GM18870 (cell line): ENCODE measurements at regions not wholly inside any gene's neighbourhood (a gene's known extent, or its start where the extent isn't known, plus 50 kb on each side); places are given as distances from the start of the nearest gene placed in this dataset.
"Not testable (repeated sequence)": the region's sequence is repeated elsewhere in the genome, so short reads cannot be mapped to it uniquely, and the experiment has no call there.

Experiments
- ATAC-seq: cut with Tn5 transposase; IDR thresholded peaks from one replicate; pipeline ENCODE4 v1.9.1; 2021; ENCODE audit warnings: moderate library complexity; ENCODE audit not compliant: unreplicated experiment

DNA sequence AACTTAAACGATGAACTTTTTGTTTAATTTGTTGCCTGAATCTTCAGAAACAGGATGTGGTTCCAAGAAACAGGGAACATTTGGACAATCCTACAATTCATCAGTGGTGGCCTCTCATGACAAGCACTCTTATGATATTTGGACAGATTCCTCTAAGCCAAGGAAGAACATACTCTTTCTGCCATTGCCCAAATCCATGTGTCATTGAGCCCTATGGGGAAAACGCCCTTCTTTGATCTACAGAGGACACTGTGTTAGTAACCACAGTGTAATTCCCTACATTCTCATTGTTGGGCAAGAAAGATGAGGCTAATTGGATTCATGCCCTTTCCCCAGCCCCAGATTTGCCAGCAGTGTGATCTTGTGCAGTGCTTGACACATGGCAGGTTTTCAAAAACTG is 167.7 kb upstream of the PTCH1 start:
- ATAC-seq: no peak

DNA sequence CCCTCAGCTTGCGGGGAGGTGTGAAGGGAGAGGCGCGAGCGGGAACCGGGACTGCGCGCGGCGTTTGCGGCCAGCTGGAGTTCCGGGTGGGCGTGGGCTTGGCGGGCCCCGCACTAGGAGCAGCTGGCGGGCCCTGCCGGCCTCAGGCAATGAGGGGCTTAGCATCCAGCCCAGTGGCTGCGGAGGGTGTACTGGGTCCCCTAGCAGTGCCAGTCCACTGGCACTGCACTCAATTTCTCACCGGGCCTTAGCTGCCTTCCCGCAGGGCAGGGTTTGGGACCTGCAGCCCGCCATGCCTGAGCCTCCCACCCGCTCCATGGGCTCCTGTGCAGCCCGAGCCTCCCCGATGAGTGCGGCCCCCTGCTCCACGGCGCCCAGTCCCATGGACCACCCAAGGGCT is 163.5 kb upstream of the PTCH1 start:
- not testable (repeated sequence) for ATAC-seq

DNA sequence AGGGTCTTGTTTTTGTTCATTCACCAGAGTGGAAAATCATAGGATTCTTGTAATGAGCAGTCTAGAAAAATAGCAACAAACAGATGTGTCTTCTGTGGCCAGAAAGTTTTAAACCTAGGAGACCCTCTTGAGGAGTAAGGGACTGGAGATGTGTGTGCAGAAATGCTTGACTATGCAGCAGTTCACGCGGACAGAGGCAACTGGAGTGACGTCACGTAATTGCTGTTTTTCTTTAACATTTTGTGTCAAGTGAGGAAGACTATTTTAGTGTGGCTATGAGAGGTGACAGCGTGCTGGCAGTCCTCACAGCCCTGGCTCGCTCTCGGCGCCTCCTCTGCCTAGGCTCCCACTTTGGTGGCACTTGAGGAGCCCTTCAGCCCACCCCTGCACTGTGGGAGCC is 163.1 kb upstream of the PTCH1 start:
- ATAC-seq: no peak

DNA sequence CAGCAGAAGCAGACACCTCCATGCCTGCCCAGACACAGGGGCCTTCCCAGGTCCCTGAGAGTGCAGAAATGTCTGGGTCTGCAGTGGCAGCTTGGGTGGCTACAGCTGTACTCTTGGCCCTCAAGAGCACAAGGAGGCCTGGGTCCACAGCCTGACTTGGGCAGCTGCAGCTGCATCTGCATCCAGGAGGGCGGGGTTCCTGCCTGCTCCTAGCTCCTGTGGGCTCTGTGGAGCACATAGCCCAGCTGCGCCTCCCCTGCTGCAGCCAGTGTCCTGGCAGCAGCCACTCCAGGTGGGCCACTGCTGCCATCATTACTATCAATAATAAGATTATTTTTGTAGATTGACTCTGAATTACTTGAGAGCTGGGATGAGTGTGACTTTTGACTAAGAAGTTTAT is 162.0 kb upstream of the PTCH1 start:
- ATAC-seq: no peak

DNA sequence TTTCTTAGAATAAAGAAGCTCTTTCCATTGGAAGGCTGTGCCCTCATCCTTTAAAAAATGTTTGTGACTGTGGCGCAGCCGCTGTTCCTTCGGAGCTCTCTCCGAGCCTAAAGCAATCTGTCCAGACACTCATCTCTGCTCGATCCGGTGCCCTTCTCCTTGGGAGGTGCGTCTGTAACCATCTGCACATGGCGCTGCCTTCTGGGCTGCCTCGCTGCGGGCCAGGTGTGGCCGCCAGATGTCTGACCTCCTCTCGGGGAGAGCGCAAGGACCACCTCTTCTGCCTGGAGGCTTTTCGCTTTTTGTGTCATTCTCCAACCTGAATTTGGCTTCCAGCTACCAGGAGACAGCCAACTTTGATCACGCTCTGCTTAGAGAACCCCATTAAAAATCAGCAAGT is 153.4 kb upstream of the PTCH1 start:
- no peak for ATAC-seq

DNA sequence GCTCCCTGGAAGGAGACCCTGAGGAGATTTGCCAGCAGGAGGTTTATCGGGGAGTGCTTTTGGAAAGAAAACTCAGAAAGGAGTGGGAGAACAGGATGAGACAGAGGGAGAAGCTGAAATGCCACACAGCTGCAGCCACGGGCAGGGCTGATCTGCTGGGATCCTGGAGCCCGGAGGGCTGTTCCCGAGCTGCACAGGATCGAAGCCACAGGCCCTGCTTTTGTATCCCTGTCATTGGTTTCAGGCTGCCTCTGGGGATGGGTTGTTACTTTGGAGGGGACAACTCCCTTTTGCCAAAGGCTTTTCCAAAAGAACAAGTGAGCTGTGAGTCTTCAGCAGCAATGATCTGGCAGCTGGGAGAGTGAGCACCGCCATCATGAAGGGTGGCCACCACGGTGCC is 152.5 kb upstream of the PTCH1 start:
- no peak for ATAC-seq

DNA sequence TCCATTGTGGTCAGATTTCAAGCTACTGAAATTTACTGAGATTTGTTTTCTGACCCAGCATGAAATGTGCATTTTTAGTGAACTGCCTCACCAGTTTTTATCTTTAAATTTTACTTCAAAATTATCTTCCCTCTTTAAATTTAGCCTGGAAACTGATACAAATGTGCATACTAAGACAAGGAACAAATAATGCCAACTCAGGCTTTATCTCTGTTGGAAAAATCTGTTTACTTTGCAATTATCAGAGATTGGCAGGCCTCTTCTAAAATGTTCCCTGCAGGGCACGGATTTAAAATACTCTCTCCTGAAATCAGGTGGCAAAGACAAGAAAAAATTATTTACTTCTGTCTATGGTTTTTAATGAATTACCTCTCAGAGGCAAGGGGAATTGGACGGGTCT is 151.0 kb upstream of the PTCH1 start:
- no peak for ATAC-seq

DNA sequence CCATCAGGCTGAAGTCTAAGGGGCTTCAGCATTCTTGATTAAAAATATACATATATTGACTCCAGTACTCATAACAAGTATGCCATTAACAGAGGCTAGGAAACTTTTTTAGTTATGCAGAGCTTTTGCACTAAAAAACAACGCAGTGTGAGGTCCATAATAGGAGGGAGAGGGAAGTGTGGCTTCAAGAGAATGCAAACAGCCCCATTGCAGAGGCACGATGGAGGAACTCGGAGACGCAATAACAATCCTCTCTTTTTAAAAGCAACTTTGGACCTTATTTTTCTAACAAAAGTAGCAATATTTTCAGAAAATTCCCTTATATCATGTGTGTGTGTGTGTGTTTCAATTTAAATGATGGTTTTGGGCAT is 150.0 kb upstream of the PTCH1 start:
- no peak for ATAC-seq

DNA sequence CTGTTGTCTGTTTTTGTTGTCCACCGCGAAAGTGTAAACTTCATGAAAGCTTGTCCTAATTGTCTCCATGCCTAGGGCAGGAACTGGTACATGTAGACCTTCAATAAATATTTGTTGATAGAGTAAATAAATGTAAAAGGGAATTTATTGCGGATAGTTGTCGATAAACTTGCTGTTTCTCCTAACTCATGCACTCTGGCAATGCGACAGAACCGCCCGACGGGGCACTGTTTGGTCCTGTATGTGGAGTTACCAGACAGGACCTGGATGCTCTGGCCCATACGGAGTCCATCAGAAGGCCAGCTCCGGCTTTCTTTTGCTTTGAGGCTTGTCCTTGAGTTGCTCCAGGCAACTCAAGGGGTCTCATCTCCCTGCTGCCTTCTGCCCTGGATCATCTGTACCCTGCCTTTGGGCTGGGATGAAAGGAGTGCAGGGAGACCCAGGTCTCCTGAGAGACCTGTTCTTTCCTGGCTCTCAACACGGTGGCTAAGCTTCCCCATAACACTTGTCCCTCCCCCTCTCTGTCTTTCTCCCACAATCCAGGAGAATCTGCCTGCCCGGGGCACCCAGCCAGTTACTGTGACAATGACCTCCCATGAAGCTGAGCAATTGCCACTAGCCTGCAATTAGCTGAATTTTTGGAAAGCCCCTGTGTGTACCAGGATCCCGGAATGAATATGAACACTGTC is 149.5 kb upstream of the PTCH1 start:
- no peak for ATAC-seq

DNA sequence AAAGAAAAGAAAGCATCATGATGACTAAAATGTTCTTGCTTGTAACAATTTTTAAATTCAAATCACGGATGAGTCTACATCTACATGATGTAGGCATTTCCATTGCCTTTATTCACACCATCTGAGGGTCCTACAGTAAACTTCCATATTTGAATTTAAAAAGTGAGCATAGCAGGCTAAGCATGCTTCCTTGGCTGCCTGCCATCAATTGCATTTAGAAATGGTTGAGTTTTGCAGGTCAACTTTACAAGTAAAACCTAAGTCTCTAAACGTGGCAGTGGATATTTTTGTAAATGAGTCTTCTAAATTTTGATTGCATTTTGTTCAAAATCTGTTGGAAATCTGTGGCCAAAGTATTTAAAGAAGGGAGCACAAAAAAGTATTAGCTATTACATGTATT is 136.5 kb upstream of the PTCH1 start:
- ATAC-seq: no peak

DNA sequence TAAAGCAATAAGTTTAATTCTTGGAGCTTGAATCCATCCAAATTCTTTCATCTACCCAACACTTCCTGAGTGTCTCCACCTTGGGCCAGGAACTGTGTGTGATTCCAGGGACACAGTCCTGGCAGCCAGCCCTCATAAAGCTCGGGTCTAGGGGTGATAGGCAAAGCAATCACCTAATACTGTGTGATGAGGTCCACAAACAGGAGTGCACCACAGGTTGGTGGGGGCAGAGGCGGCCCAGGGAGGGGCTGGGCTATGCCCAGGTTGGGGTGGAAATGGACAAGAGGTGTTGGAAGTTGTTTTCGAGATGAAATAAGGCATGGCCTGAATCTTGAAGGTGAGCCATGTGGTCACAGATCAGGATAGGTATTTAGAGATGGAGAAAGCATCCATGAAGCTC is 133.9 kb upstream of the PTCH1 start:
- ATAC-seq: no peak

DNA sequence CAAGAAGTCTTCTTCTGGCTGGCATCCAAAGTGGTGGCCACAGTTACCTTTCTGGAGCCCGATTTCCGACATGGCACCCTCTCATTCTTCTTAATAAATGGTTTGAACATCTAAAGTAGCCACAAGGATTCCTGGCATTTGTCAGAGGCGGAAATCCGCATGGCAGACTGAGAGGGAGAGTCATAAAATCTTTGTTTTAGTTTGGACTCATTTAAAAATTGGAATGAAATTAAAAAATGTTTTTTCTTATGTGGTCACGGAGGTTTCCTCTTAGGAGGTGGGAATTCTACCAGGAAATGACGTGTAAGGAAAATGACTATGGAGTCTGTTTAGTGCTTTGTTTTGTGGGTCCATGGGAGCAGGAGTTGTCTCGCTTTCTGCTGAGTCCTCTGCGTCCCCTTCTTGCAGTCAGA is 133.0 kb upstream of the PTCH1 start:
- ATAC-seq: no peak

DNA sequence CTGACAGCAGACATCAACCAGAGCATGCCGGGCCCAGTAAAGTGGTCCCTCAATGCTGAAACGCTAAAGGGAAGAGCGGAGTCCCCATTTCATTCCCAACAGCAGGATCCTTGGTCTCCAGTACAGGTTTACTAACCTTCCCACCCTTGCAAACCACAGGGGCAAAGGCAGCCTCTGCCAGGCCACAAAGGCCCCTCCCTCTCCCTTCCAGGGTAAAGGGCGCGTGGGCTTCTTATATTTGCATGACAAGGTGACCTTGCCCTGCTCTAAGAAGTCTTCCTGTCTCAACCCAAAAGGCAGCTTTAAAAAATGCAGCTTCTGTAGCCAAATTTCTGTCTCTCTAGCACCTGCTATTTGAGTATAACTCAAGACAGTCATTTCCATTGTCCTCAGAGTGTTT is 131.5 kb upstream of the PTCH1 start:
- no peak for ATAC-seq

DNA sequence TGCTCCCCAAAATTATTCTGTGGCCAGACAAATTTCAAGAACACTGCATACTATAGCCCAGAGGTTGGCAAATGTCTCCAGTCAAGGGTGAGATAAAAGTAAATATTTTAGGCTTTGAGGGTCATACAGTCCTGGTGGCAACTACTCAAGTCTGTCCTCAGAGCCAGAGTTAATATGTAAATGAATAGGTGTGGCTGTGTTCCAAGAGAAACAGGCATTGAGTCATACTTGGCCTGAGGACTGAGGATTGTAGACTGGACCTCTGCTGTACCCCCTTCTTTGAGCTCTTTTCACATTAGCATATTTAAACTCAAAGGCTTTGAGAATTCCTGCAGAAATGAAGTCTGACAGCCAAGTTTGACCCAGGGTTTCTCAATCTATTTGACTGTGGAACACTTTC is 129.2 kb upstream of the PTCH1 start:
- ATAC-seq: no peak

DNA sequence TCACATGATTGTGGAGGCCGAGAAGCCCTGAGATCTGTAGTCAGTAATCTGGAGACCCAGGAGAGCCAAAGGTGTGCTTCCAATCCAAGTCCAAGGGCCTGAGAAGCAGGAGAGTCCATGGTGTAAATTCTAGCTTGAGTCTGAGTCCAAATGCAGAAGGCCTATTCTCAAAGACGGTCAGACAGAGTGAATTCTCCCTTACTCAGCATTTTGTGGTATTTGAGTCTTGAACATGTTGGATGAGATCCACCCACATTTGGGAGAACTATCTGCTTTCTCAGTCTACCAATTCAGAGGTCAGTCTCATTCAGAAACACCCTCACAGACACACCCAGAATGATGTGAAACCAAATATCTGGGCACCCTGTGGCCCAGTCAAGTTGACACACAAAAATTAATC is 128.8 kb upstream of the PTCH1 start:
- no peak for ATAC-seq

DNA sequence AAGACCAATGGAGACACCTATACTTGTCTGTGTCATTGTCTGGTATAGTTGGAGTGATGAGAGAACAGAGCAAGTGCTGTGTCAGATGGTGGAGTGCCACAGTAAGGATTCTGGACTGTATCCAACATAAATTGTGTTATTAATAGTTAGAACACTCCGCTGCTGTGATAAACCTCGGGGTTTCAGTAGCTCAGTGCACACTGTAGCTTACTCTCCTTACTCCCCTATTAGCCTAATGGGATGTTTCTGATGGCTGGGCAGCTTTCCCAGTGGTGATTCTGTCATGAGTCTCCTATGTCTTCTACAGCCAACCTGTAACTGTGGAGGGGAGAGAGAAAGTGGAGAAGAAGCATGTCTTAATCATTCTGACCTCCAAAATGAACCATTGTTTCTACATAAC is 127.6 kb upstream of the PTCH1 start:
- no peak for ATAC-seq

DNA sequence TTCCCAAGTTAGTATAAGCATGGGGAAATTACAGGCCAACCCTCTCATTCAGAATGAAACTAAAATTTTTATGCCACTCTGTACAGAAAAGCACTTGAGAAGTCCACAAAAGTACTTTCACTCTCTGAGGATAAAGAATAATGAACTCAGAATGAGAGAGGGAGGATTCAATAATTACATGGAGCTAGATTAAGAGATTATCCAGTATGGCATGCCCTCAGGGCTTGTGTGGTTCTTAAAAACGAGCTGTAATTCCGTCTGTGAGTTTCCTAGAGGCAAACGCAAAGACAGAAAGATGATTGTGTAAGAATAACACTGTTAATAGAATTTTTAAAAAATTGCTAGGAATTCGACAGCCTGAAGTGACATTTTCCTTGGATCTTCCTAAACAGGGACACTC is 126.8 kb upstream of the PTCH1 start:
- no peak for ATAC-seq

DNA sequence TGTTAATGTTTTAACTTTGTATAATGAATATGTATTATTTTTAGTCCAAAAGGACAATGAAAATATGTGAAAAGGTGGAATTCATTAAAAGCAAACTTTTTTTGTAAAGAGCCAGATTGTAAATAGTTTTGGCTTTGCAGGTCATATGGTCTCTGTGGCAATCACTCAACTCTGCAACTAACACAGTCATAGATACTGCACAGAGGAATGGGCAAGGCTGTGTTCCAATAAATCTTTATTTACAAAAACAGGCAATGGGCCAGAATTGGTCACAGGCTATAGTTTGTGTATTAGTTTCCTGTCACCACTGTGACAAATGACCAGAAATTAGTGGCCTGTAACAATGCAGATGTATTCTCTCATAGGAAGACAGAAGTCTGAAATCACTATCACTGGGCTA is 125.4 kb upstream of the PTCH1 start:
- ATAC-seq: no peak

DNA sequence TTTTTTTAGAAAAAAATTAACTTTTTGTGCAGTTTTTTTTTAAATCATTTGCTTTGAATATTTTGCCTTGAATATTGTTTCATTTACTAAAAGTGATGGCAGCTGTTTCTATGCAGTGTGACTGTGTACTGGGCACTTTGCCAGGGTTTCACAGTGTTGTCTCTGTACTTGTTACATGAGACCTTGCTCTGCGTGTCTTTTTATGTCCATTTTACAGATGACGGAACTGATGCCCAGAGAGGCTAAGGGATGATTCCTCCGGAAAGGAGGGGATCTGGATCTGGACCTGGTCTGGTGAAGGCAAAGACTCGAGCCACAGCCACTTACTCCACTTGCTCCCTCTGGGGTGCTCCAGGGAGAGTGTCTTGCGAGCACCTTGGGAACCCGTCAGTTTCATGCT is 124.8 kb upstream of the PTCH1 start:
- ATAC-seq: no peak

DNA sequence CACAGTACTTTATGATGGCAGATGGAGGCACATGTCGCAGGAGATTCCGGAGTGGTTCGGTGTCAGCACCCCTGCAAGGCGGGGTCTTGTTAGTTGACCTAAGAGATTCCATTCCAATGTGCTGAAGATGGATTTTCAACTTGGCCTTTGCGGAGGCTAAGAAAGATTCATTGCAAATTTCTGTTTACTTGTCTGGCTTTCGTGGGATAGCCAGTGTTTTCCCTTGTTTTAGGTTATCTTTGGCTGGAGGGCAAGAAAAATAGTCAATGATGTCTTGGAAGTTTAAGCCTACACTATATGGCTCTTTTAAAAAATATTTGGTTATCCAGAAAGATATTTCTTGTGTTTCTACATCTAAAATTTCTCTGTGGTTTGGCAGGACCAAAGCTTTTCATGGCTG is 123.6 kb upstream of the PTCH1 start:
- no peak for ATAC-seq

DNA sequence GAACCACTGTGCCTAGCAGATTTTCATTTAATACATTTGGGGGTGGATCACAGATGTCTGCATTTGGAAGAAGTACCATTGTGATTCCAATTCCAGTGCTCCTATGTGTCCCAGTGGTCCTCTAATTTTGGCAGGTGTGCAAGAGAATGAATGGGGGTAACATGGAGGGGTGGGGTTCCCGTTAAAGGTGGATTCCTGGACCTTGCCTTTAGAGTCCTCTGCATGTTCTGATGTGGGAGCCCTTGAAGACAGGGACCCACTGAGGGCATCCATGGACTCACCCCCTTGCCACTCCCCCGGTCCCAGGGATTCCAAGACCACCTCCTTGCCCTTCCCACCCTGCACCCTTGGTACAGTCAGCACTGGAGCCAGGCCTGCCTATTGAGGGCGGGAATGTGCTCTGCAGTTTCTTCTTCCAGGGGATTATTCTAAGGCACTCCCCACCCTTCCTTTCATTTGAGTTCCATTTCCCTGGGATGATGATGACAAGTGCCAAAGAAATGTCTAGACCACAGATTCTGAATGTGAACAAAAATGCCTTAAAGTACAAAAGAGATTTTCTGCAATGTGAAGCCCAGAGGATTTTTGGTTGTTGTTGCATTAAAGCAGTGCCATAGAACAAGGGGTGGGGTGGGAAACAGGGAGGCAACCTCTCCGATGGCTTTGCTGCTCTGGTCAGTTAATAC is 119.4 kb upstream of the PTCH1 start:
- no peak for ATAC-seq

DNA sequence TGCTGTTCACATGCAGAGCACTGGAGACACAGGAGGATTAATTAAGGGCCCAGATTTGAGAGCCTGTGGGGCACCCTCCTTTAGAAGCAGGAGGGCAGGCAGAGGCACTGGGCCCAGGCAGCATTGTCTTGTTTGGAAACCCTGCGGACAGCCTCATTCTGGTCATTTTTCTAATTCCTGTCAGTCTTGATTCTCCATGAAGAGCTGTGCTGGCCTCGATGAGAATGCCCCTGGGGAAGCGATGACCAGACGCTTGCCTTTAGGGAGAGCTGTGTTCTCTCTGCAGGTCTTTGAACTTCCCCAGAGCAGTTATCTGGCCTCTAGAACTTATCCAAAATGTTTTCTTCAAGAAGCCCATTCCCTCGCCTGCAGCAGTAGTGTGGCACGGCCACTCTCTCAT is 117.8 kb upstream of the PTCH1 start:
- no peak for ATAC-seq

DNA sequence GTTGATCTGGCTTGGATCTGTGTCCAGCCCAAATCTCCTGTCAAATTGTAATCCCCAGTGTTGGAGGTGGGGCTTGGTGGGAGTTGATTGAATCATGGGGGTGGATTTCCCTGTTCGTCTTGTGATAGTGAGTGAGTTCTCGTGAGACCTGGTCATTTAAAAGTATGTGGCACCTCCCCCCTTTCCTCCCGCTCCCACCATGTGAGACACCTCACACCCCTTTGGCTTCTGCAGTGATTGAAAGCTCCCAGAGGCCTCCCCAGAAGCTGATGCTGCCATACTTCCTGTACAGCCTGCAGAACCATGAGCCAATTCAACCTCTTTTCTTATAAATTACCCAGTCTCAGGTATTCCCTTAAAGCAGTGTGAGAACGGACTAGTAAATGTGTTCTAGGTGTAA is 117.3 kb upstream of the PTCH1 start:
- no peak for ATAC-seq
